A549 (cell line): ENCODE measurements at regions not wholly inside any gene's neighbourhood (a gene's known extent, or its start where the extent isn't known, plus 50 kb on each side); places are given as distances from the start of the nearest gene placed in this dataset.

Experiments used
- CTCF ChIP-seq: fragments of >200 bp; sonication (Bioruptor Twin); formaldehyde crosslinking; IDR thresholded peaks from 3 replicates; pipeline ENCODE4 v1.5.1; 2016
- GATA3 ChIP-seq: IDR thresholded peaks from 2 replicates; pipeline ENCODE4 v1.6.1; 2012; ENCODE audit warnings: borderline replicate concordance
- JUN ChIP-seq, 2 experiments: fragments of >200 bp; sonication (Bioruptor Twin); formaldehyde crosslinking; IDR thresholded peaks; 2 replicates in 1 of 2; 3 replicates in 1 of 2; pipeline ENCODE4 v1.6.1; 2016 to 2017
- MAZ ChIP-seq: fragments of 150-350 bp; IDR thresholded peaks from 2 replicates; pipeline ENCODE4 v1.6.1; 2014; ENCODE audit warnings: antibody characterized with exemption, low read depth, low read length, borderline replicate concordance
- POLR2AphosphoS2 ChIP-seq: conservative IDR thresholded peaks from 2 replicates; pipeline ENCODE4 v1.6.1; 2012; ENCODE audit warnings: low read length, improper control_type of control experiment, inconsistent platforms
- RAD21 ChIP-seq, 2 experiments: fragments of >200 bp in 1 of 2; sonication (Bioruptor Twin) in 1 of 2; formaldehyde crosslinking in 1 of 2; IDR thresholded peaks in 1 of 2; conservative IDR thresholded peaks in 1 of 2; 2 replicates in 1 of 2; 3 replicates in 1 of 2; pipeline ENCODE4 v1.6.1; 2012 to 2018; ENCODE audit warnings: inconsistent platforms in 1 of 2
- SMC3 ChIP-seq: fragments of >200 bp; sonication (Bioruptor Twin); formaldehyde crosslinking; IDR thresholded peaks from 3 replicates; pipeline ENCODE4 v1.6.1; 2018; ENCODE audit warnings: inconsistent platforms
- ZC3H11A ChIP-seq: fragments of 450-650 bp; IDR thresholded peaks from 2 replicates; pipeline ENCODE4 v1.6.1; 2014; ENCODE audit warnings: antibody characterized with exemption, mild to moderate bottlenecking
- ZNF302 ChIP-seq: fragments of 250-450 bp; sonication (Bioruptor Pico); IDR thresholded peaks from 2 replicates; pipeline ENCODE4 v1.9.0; 2021; ENCODE audit warnings: inconsistent platforms, mild to moderate bottlenecking, moderate library complexity
- TF ChIP-seq, protein P1 (sequence below): fragments of 450-650 bp; IDR thresholded peaks from 2 replicates; pipeline ENCODE4 v1.6.1; 2014; ENCODE audit warnings: antibody characterized with exemption

- TF ChIP-seq SMC3: no peak
- TF ChIP-seq, protein P1, sequence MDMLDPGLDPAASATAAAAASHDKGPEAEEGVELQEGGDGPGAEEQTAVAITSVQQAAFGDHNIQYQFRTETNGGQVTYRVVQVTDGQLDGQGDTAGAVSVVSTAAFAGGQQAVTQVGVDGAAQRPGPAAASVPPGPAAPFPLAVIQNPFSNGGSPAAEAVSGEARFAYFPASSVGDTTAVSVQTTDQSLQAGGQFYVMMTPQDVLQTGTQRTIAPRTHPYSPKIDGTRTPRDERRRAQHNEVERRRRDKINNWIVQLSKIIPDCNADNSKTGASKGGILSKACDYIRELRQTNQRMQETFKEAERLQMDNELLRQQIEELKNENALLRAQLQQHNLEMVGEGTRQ: no peak
- no peak for TF ChIP-seq JUN (IDR thresholded peaks at IDR 0.05)
- TF ChIP-seq ZC3H11A: no peak
- TF ChIP-seq POLR2AphosphoS2: no peak
- no peak for TF ChIP-seq GATA3
- no peak for TF ChIP-seq ZNF302 (CRISPR knock-in tag)
- TF ChIP-seq MAZ: no peak
- no peak for TF ChIP-seq RAD21 (conservative IDR thresholded peaks at IDR 0.05 in 1 of 2, IDR thresholded peaks at IDR 0.05 in 1 of 2)
- TF ChIP-seq CTCF: no peak
Measured at GRCh38 chr4:74628852-74629620, 165.3 kb downstream of the BTC start.
